SK-N-SH (cell line): ENCODE measurements at regions not wholly inside any gene's neighbourhood (a gene's known extent, or its start where the extent isn't known, plus 50 kb on each side); places are given as distances from the start of the nearest gene placed in this dataset.

ENCODE experiments used
- CTCF ChIA-PET: fragments of 300-600, 350-600 bp; formaldehyde crosslinking; extraction: SDS; loops from one replicate; lab custom pipeline; 2021; lab: Yijun Ruan, JAX
- POLR2A ChIA-PET: fragments of 350-600 bp; sonication (Branson Sonifier 250); formaldehyde crosslinking; extraction: SDS; loops from one replicate; lab custom pipeline; 2020; ENCODE audit warnings: antibody characterized with exemption, inconsistent platforms; lab: Yijun Ruan, JAX
- DNase-seq: peaks from one replicate; pipeline ENCODE4 v3.0.0; 2012
- H2AFZ ChIP-seq: fragments of 200-600 bp; sonication (generic); 2 replicates; pipeline ENCODE4 v1.8.1; 2016; ENCODE audit warnings: antibody characterized with exemption, mild to moderate bottlenecking, low read depth
- H3F3A ChIP-seq: fragments of 200-600 bp; sonication (generic); replicated peaks from 2 replicates; pipeline ENCODE3; 2016; ENCODE audit warnings: antibody characterized with exemption, mild to moderate bottlenecking; ENCODE audit not compliant: insufficient read depth
- H3K27ac ChIP-seq, 2 experiments: fragments of 200-500 bp in 1 of 2; fragments of 200-600 bp in 1 of 2; sonication (Bioruptor generic) in 1 of 2; sonication (generic), shearing (Covaris generic) in 1 of 2; 2 replicates each; pipeline versions ENCODE4 v1.5.1 to v1.6.1; 2014 to 2016; ENCODE audit warnings: low read depth in 2 of 2, inconsistent platforms in 1 of 2, low read length in 1 of 2, mild to moderate bottlenecking in 1 of 2, mixed read lengths in 1 of 2
- H3K27me3 ChIP-seq: fragments of 200-600 bp; sonication (generic), shearing (Covaris generic); 2 replicates; pipeline ENCODE4 v1.6.1; 2016; ENCODE audit warnings: mixed run types; ENCODE audit not compliant: insufficient read depth
- H3K36me3 ChIP-seq, 2 experiments: fragments of 200-500 bp in 1 of 2; fragments of 200-600 bp in 1 of 2; sonication (Bioruptor generic) in 1 of 2; sonication (generic) in 1 of 2; replicated peaks in 1 of 2; 2 replicates each; pipeline versions ENCODE3 to v1.5.1; 2014 to 2016; ENCODE audit warnings: low read length in 1 of 2, mild to moderate bottlenecking in 1 of 2; ENCODE audit not compliant: insufficient read depth in 2 of 2, control insufficient read depth in 1 of 2
- H3K4me1 ChIP-seq, 2 experiments: fragments of 200-500 bp in 1 of 2; fragments of 200-600 bp in 1 of 2; sonication (Bioruptor generic) in 1 of 2; sonication (generic), shearing (Covaris generic) in 1 of 2; 2 replicates each; pipeline versions ENCODE4 v1.5.1 to v1.6.1; 2014 to 2016; ENCODE audit warnings: low read depth in 1 of 2, low read length in 1 of 2, mixed run types in 1 of 2; ENCODE audit not compliant: insufficient read depth in 2 of 2, control insufficient read depth in 1 of 2
- H3K4me2 ChIP-seq: fragments of 200-600 bp; sonication (generic), shearing (Covaris generic); 2 replicates; pipeline ENCODE4 v1.6.1; 2017; ENCODE audit warnings: mixed run types
- H3K4me3 ChIP-seq, 2 experiments: fragments of 200-500 bp in 1 of 2; fragments of 200-600 bp in 1 of 2; sonication (Bioruptor generic) in 1 of 2; sonication (generic), shearing (Covaris generic) in 1 of 2; 2 replicates each; pipeline versions ENCODE4 v1.5.1 to v1.8.1; 2014 to 2016; ENCODE audit warnings: low read depth in 2 of 2, inconsistent platforms in 1 of 2, low read length in 1 of 2, mild to moderate bottlenecking in 1 of 2, mixed read lengths in 1 of 2, moderate library complexity in 1 of 2
- H3K79me2 ChIP-seq: fragments of 200-600 bp; sonication (generic); 2 replicates; pipeline ENCODE4 v1.8.1; 2017; ENCODE audit warnings: mild to moderate bottlenecking; ENCODE audit not compliant: insufficient read depth
- H3K9ac ChIP-seq: fragments of 200-600 bp; sonication (generic); 2 replicates; pipeline ENCODE4 v1.6.1; 2017; ENCODE audit warnings: mixed run types
- H3K9me2 ChIP-seq: fragments of 200-600 bp; sonication (generic); 2 replicates; pipeline ENCODE4 v1.6.1; 2017; ENCODE audit warnings: mixed run types
- H3K9me3 ChIP-seq: fragments of 200-600 bp; sonication (generic); 2 replicates; pipeline ENCODE4 v1.6.1; 2017; ENCODE audit warnings: mixed run types, mild to moderate bottlenecking, moderate library complexity
- H4K20me1 ChIP-seq: fragments of 200-600 bp; sonication (generic); 2 replicates; pipeline ENCODE4 v1.6.1; 2017; ENCODE audit warnings: mild to moderate bottlenecking, mixed run types; ENCODE audit not compliant: insufficient read depth
- CHD2 ChIP-seq: fragments of 150-350 bp; IDR thresholded peaks from 2 replicates; pipeline ENCODE4 v1.6.1; 2018; ENCODE audit warnings: low read length; ENCODE audit not compliant: partially characterized antibody
- EP300 ChIP-seq, 2 experiments: IDR thresholded peaks; 2 replicates each; pipeline versions ENCODE4 v1.4.0 to v1.6.1; 2012; ENCODE audit warnings: borderline replicate concordance in 1 of 2, low read depth in 1 of 2, low read length in 1 of 2
- EZH2phosphoT487 ChIP-seq: fragments of 200-600 bp; sonication (generic); IDR thresholded peaks from 2 replicates; pipeline ENCODE4 v1.6.1; 2017; ENCODE audit warnings: low read depth, mixed run types, mild to moderate bottlenecking, antibody characterized with exemption, moderate library complexity, borderline replicate concordance
- FOXJ3 ChIP-seq: sonication (generic); formaldehyde crosslinking; IDR thresholded peaks from 2 replicates; pipeline ENCODE4 v1.5.1; 2020; ENCODE audit warnings: mild to moderate bottlenecking, missing genetic modification reagents
- FOXM1 ChIP-seq: IDR thresholded peaks from 2 replicates; pipeline ENCODE4 v1.4.0; 2012; ENCODE audit warnings: low read depth, mild to moderate bottlenecking
- GATA2 ChIP-seq: sonication (generic); formaldehyde crosslinking; IDR thresholded peaks from 2 replicates; pipeline ENCODE4 v1.5.0; 2020; ENCODE audit warnings: mild to moderate bottlenecking, missing genetic modification reagents
- JUND ChIP-seq: IDR thresholded peaks from 2 replicates; pipeline ENCODE4 v1.4.0; 2012
- MXI1 ChIP-seq: IDR thresholded peaks from 2 replicates; pipeline ENCODE4 v1.6.1; 2012; ENCODE audit warnings: mild to moderate bottlenecking, low read depth, low read length, improper control_type of control experiment
- POLR2AphosphoS5 ChIP-seq: IDR thresholded peaks from 2 replicates; pipeline ENCODE4 v1.6.1; 2012; ENCODE audit warnings: low read depth, low read length
- SIN3A ChIP-seq: IDR thresholded peaks from 2 replicates; pipeline ENCODE4 v1.6.1; 2012; ENCODE audit warnings: low read depth, mild to moderate bottlenecking, low read length, moderate library complexity, borderline replicate concordance
- TAF1 ChIP-seq: IDR thresholded peaks from 2 replicates; pipeline ENCODE4 v1.6.1; 2012; ENCODE audit warnings: low read depth, mild to moderate bottlenecking, low read length, moderate library complexity, borderline replicate concordance
- TCF12 ChIP-seq: IDR thresholded peaks from 2 replicates; pipeline ENCODE4 v1.4.0; 2012
- TEAD4 ChIP-seq: IDR thresholded peaks from 2 replicates; pipeline ENCODE4 v1.4.0; 2012; ENCODE audit warnings: mild to moderate bottlenecking, borderline replicate concordance; ENCODE audit not compliant: insufficient read depth
- USF1 ChIP-seq: IDR thresholded peaks from 2 replicates; pipeline ENCODE4 v1.4.0; 2012; ENCODE audit warnings: low read depth, borderline replicate concordance
- USF2 ChIP-seq: fragments of 150-350 bp; IDR thresholded peaks from 2 replicates; pipeline ENCODE4 v1.6.1; 2017; ENCODE audit warnings: antibody characterized with exemption, low read length, low read depth, borderline replicate concordance
- YY1 ChIP-seq: IDR thresholded peaks from 2 replicates; pipeline ENCODE4 v1.4.0; 2012; ENCODE audit warnings: low read depth, mild to moderate bottlenecking
- WGBS: methylation state at CpG from one replicate; pipeline ENCODE4 v1.1.6; 2017; ENCODE audit warnings: low lambda C conversion rate; 5-methylcytosine and 5-hydroxymethylcytosine counted together
- TF ChIP-seq, protein P1 (sequence below): IDR thresholded peaks from 2 replicates; pipeline ENCODE4; 2012
- TF ChIP-seq, protein P2 (sequence below): IDR thresholded peaks from 2 replicates; pipeline ENCODE4 v1.6.1; 2012; ENCODE audit warnings: mild to moderate bottlenecking, low read depth, low read length, moderate library complexity
- TF ChIP-seq, protein P3 (sequence below): fragments of 150-350 bp; IDR thresholded peaks from 2 replicates; pipeline ENCODE4 v1.6.1; 2016; ENCODE audit warnings: mild to moderate bottlenecking, low read depth, low read length
- TF ChIP-seq, protein P4 (sequence below): IDR thresholded peaks from 2 replicates; pipeline ENCODE4 v1.4.0; 2012; ENCODE audit warnings: low read depth, borderline replicate concordance

DNA sequence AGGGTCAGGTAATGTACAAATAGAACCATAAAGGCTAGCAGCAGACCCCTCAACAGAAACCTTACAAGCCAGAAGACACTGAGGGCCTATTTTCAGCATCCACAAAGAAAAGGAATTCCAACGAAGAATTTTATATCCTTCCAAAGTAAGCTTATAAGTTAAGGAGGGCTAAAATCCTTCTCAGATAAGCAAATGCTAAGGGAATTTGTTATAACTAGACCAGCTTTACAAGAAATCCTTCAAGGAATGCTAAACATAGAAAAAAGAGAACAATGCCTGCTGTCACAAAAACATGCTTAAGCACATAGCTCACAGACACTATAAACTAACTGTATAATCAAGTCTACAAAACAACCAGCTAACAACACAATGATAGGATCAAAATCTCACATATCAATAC is 130.7 kb upstream of the RPL10L start:
- TF ChIP-seq SIN3A (no peak), FOXM1 (no peak), FOXJ3 (CRISPR knock-in tag) (no peak), YY1 (no peak), MXI1 (no peak), POLR2AphosphoS5 (no peak), USF2 (no peak), TCF12 (no peak), GATA2 (CRISPR knock-in tag) (no peak), TAF1 (no peak), EP300 (IDR thresholded peaks at IDR 0.05; ENCODE audit: borderline replicate concordance in 1 of 2, low read depth in 1 of 2, low read length in 1 of 2) (no peak), CHD2 (no peak), TEAD4 (no peak), EZH2phosphoT487 (no peak), JUND (no peak), USF1 (no peak)
- TF ChIP-seq, protein P1, sequence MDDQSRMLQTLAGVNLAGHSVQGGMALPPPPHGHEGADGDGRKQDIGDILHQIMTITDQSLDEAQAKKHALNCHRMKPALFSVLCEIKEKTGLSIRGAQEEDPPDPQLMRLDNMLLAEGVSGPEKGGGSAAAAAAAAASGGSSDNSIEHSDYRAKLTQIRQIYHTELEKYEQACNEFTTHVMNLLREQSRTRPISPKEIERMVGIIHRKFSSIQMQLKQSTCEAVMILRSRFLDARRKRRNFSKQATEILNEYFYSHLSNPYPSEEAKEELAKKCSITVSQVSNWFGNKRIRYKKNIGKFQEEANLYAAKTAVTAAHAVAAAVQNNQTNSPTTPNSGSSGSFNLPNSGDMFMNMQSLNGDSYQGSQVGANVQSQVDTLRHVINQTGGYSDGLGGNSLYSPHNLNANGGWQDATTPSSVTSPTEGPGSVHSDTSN: no peak
- TF ChIP-seq, protein P2, sequence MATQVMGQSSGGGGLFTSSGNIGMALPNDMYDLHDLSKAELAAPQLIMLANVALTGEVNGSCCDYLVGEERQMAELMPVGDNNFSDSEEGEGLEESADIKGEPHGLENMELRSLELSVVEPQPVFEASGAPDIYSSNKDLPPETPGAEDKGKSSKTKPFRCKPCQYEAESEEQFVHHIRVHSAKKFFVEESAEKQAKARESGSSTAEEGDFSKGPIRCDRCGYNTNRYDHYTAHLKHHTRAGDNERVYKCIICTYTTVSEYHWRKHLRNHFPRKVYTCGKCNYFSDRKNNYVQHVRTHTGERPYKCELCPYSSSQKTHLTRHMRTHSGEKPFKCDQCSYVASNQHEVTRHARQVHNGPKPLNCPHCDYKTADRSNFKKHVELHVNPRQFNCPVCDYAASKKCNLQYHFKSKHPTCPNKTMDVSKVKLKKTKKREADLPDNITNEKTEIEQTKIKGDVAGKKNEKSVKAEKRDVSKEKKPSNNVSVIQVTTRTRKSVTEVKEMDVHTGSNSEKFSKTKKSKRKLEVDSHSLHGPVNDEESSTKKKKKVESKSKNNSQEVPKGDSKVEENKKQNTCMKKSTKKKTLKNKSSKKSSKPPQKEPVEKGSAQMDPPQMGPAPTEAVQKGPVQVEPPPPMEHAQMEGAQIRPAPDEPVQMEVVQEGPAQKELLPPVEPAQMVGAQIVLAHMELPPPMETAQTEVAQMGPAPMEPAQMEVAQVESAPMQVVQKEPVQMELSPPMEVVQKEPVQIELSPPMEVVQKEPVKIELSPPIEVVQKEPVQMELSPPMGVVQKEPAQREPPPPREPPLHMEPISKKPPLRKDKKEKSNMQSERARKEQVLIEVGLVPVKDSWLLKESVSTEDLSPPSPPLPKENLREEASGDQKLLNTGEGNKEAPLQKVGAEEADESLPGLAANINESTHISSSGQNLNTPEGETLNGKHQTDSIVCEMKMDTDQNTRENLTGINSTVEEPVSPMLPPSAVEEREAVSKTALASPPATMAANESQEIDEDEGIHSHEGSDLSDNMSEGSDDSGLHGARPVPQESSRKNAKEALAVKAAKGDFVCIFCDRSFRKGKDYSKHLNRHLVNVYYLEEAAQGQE: no peak
- TF ChIP-seq, protein P3, sequence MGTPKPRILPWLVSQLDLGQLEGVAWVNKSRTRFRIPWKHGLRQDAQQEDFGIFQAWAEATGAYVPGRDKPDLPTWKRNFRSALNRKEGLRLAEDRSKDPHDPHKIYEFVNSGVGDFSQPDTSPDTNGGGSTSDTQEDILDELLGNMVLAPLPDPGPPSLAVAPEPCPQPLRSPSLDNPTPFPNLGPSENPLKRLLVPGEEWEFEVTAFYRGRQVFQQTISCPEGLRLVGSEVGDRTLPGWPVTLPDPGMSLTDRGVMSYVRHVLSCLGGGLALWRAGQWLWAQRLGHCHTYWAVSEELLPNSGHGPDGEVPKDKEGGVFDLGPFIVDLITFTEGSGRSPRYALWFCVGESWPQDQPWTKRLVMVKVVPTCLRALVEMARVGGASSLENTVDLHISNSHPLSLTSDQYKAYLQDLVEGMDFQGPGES: no peak
- TF ChIP-seq, protein P4, sequence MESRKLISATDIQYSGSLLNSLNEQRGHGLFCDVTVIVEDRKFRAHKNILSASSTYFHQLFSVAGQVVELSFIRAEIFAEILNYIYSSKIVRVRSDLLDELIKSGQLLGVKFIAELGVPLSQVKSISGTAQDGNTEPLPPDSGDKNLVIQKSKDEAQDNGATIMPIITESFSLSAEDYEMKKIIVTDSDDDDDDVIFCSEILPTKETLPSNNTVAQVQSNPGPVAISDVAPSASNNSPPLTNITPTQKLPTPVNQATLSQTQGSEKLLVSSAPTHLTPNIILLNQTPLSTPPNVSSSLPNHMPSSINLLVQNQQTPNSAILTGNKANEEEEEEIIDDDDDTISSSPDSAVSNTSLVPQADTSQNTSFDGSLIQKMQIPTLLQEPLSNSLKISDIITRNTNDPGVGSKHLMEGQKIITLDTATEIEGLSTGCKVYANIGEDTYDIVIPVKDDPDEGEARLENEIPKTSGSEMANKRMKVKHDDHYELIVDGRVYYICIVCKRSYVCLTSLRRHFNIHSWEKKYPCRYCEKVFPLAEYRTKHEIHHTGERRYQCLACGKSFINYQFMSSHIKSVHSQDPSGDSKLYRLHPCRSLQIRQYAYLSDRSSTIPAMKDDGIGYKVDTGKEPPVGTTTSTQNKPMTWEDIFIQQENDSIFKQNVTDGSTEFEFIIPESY: no peak
- no peak for DNase-seq
- CTCF ChIA-PET: no interaction called here
- H3K36me3 ChIP-seq: no peaks in the 10 kb centered on the region
- no peaks in the 10 kb centered on the region for H4K20me1 ChIP-seq
- H3K9me3 ChIP-seq: no peaks in the 10 kb centered on the region
- no peaks in the 10 kb centered on the region for H3K27me3 ChIP-seq
- no peak overlapping the region for H2AFZ ChIP-seq
- no peak overlapping the region for H3K4me2 ChIP-seq
- no peak overlapping the region for H3K27ac ChIP-seq
- POLR2A ChIA-PET: no interaction called here
- H3F3A ChIP-seq: no peaks in the 10 kb centered on the region
- H3K9ac ChIP-seq: no peak overlapping the region
- no peaks in the 10 kb centered on the region for H3K9me2 ChIP-seq
- no peak overlapping the region for H3K4me3 ChIP-seq
- H3K4me1 ChIP-seq: no peaks in the 10 kb centered on the region
- 8% methylated on average over 1 of the region's 1 CpG for WGBS
- no peaks in the 10 kb centered on the region for H3K79me2 ChIP-seq
